Lung (tissue), 11 donors: ENCODE measurements at regions not wholly inside any gene's neighbourhood (a gene's known extent, or its start where the extent isn't known, plus 50 kb on each side); places are given as distances from the start of the nearest gene placed in this dataset.

Experiments
- ATAC-seq: fragments of 200-7000 bp; cut with Tn5 transposase; one replicate; pipeline ENCODE4 v1.9.1; 2020; ENCODE audit warnings: moderate number of reproducible peaks; ENCODE audit not compliant: insufficient read depth, low FRiP score
- DNase-seq, 3 donors: peaks; one replicate each; pipeline ENCODE4 v3.0.0-alpha.2; 2013 to 2017
- H3K27ac ChIP-seq, 2 donors: one replicate each; pipeline ENCODE4 v1.5.1; 2013; ENCODE audit warnings: mild to moderate bottlenecking in 2 of 2, moderate library complexity in 2 of 2, control low read depth in 1 of 2, inconsistent platforms in 1 of 2, low read depth in 1 of 2, low read length in 1 of 2
- H3K27me3 ChIP-seq, 3 donors: one replicate each; pipeline ENCODE4 v1.5.1; 2013; ENCODE audit warnings: low read length in 2 of 3; ENCODE audit not compliant: control insufficient read depth in 3 of 3, insufficient read depth in 3 of 3
- H3K36me3 ChIP-seq, 4 donors: one replicate each; pipeline ENCODE4 v1.5.1; 2013; ENCODE audit warnings: low read length in 4 of 4, mild to moderate bottlenecking in 1 of 4, moderate library complexity in 1 of 4; ENCODE audit not compliant: control insufficient read depth in 4 of 4, insufficient read depth in 4 of 4
- H3K4me1 ChIP-seq, 5 donors: one replicate each; pipeline ENCODE4 v1.5.1; 2013; ENCODE audit warnings: low read length in 5 of 5, mild to moderate bottlenecking in 2 of 5, moderate library complexity in 1 of 5; ENCODE audit not compliant: control insufficient read depth in 5 of 5, insufficient read depth in 5 of 5
- H3K4me3 ChIP-seq: one replicate; pipeline ENCODE4 v1.5.1; 2013; ENCODE audit warnings: mild to moderate bottlenecking, control low read depth, moderate library complexity
- H3K9ac ChIP-seq, 2 donors: one replicate each; pipeline ENCODE4 v1.5.1; 2013; ENCODE audit warnings: low read length in 2 of 2, control low read depth in 1 of 2; ENCODE audit not compliant: insufficient read depth in 1 of 2
- H3K9me3 ChIP-seq, 4 donors: one replicate each; pipeline ENCODE4 v1.5.1; 2013; ENCODE audit warnings: low read length in 3 of 4, mild to moderate bottlenecking in 1 of 4, moderate library complexity in 1 of 4; ENCODE audit not compliant: control insufficient read depth in 4 of 4, insufficient read depth in 3 of 4
- WGBS, 2 donors: extraction: QIAGEN DNeasy Blood & Tissue Kit; methylation state at CpG; one replicate each; pipeline ENCODE4 v1.1.7; 2013; 5-methylcytosine and 5-hydroxymethylcytosine counted together
- TF ChIP-seq, protein P1 (sequence below): IDR thresholded peaks from 2 replicates; pipeline ENCODE4 v1.5.1; 2012; ENCODE audit warnings: mild to moderate bottlenecking; ENCODE audit errors: control extremely low read depth, extremely low read depth
- donor health status: control.
- donor health status: control.
- donor health status: Bipolar disorder and iron deficiency.
- donor health status: healthy.
- donor health status: DM: yes; HTN: yes; CAD: no.

- no peaks in the 10 kb centered on the region for H3K4me1 ChIP-seq
- no peak for DNase-seq
These were observed 655.9 kb downstream of the GALR1 start for GRCh38 chr18:77905449-77906055.

DNA sequence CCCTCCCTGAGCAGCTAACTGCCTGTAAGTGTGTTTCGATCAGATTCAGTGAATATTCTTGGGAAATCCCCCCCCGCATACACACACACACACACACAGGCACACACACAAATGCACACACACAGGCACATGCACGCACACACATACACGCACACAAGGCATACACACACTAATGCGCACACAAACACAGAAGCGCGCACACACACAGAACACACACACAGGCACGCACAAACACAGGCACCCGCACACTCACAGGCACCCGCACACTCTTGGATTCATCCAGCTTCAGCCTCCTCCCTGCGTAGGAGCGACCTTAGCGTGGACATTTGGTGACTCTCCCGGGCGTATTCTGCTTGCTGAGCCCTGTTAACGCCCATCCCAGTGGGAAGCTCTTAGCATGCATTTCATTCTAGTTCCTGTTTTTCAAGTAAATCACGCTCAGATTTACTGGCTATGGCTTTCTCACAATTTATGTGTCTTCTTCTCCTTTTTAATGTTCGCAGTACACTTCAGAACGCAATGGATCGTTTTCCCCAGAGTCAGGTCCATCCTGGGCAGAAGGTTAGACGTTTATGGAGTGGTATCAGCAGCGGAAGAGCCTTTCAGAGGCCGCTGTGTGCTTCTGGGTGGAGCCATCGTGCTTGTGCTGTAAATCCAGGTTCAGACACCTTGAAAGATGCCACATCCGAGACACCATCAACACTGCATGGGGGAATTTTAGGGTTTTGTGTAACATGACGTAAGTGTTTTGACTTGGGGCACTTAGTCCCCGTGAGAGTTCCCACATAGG, 656.6 kb downstream of the GALR1 start:
- TF ChIP-seq, protein P1, sequence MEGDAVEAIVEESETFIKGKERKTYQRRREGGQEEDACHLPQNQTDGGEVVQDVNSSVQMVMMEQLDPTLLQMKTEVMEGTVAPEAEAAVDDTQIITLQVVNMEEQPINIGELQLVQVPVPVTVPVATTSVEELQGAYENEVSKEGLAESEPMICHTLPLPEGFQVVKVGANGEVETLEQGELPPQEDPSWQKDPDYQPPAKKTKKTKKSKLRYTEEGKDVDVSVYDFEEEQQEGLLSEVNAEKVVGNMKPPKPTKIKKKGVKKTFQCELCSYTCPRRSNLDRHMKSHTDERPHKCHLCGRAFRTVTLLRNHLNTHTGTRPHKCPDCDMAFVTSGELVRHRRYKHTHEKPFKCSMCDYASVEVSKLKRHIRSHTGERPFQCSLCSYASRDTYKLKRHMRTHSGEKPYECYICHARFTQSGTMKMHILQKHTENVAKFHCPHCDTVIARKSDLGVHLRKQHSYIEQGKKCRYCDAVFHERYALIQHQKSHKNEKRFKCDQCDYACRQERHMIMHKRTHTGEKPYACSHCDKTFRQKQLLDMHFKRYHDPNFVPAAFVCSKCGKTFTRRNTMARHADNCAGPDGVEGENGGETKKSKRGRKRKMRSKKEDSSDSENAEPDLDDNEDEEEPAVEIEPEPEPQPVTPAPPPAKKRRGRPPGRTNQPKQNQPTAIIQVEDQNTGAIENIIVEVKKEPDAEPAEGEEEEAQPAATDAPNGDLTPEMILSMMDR, result no peak
- H3K36me3 ChIP-seq, result no peaks in the 10 kb centered on the region
- no peak overlapping the region for H3K4me3 ChIP-seq
- no peak for ATAC-seq
- no peak overlapping the region for H3K9ac ChIP-seq
- H3K27me3 ChIP-seq, result peaks cover 0 to 10% (median 3%) of the 10 kb centered on the region in 3 donors
- WGBS, 2 donors, result 71 to 77% methylated on average over 27 of the region's 27 CpGs
- DNase-seq, result no peak
- peaks cover 0 to 2% (median 0%) of the 10 kb centered on the region in 4 donors for H3K9me3 ChIP-seq
- H3K27ac ChIP-seq, result no peak overlapping the region
- H3K4me1 ChIP-seq, result no peaks in the 10 kb centered on the region

More at GRCh38 chr18:77905449-77906055, 655.9 kb downstream of the GALR1 start:
- H3K27ac ChIP-seq, result no peak overlapping the region
- no peak overlapping the region for H3K9ac ChIP-seq
- 90 to 93% methylated on average over 34 of the region's 34 CpGs for WGBS, 2 donors
- TF ChIP-seq, protein P1, result no peak
- no peaks in the 10 kb centered on the region for H3K36me3 ChIP-seq
- ATAC-seq, result no peak
- H3K9me3 ChIP-seq, result peaks cover 0 to 2% (median 0%) of the 10 kb centered on the region in 4 donors
- H3K27me3 ChIP-seq, result peaks cover 0 to 5% (median 3%) of the 10 kb centered on the region in 3 donors
- no peak overlapping the region for H3K4me3 ChIP-seq

- Histone ChIP-seq H3K36me3 (no peaks in the 10 kb centered on the region), H3K27me3 (peaks cover 0 to 20% (median 2%) of the 10 kb centered on the region in 3 donors), H3K4me3 (no peak overlapping the region), H3K9me3 (peaks cover 0 to 2% (median 0%) of the 10 kb centered on the region in 4 donors), H3K27ac (no peak overlapping the region), H3K9ac (no peak overlapping the region), H3K4me1 (no peaks in the 10 kb centered on the region)
- TF ChIP-seq, protein P1, result no peak
- DNase-seq, result no peak
- 83% methylated on average over 15 of the region's 15 CpGs for WGBS, 2 donors
- no peak for ATAC-seq
These were observed 660.7 kb downstream of the GALR1 start for GRCh38 chr18:77910347-77910746.
